GM19324 (cell line): ENCODE measurements at regions not wholly inside any gene's neighbourhood (a gene's known extent, or its start where the extent isn't known, plus 50 kb on each side); places are given as distances from the start of the nearest gene placed in this dataset.

ENCODE experiments used
- ATAC-seq: cut with Tn5 transposase; IDR thresholded peaks from one replicate; pipeline ENCODE4 v1.9.1; 2021; ENCODE audit warnings: mild to moderate bottlenecking, moderate library complexity; ENCODE audit not compliant: unreplicated experiment, low FRiP score

DNA sequence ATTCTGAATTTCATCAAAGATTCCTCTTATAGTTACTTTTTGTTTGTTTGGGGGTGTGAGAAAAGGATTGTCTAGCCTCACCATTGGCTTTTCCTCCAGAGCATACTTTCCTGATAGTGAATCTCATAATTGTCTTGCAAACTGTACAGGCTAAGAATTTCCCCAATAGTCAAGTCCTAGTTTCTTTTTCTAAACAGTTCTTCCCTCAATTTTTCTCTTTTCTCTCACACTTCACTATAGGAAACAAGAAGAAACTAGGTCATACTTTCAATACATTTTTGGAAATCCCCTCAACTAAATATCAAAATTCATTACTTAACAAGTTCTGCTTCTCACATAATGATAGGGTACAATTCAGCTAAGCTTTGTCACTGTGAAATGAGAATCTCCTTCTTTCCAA, 241.9 kb downstream of the IL20RB start:
- ATAC-seq = no peak

DNA sequence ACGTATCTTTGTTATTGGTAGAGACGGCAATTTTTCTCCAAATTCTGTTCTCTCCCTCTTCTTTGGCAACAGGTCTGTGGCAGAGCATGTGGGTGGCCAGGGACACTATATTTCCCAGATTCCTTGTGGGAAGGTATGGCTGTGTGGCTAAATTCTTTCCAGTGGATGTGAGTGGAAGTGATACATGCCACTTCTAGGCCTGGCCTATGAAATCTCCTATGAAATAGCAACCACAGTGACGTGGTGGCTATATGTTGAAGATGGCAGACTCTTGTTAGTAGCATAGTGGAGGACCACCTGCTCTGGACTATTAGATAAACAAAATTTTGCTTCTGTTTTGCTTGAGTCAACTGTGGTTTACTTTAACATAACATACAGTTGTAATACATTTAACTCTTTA, 243.3 kb downstream of the IL20RB start:
- no peak for ATAC-seq

DNA sequence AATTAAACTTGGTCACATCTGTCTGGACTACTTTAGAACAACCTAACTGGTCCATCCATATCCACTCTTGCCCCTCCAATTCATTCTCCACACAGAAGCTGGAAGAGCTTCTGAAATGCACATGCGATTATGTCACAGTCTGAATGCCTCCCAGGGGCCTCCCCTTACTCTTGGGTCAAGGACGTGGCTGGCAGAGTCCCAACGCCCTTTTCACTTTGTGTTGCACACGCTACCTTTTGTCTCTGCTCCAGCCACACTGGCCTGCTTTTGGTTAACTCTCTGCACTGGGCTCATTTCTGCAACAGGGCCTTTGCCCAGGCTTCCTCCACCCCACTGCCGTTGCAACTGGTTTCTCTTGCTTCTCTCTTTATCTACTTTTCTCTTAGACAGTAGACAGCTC, 245.2 kb downstream of the IL20RB start:
- no peak for ATAC-seq

DNA sequence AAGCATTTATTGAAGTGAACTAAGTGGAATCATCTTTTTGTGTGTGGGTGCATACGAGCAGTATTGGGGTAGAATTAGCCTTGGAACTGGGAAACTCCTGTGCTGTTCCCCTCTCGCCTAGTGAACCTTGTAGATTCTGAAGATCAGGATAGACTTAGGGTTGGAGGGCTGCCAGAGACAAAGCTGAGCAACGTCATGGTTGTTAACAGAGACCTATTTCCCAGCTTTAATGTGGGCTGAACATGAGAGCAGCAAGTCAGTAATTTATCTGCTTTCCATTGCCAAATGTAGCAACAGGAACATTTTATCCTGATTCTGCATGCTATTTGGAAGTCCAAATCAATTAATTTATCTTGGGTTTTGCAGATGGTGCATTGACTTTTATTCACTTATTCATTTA, 246.6 kb downstream of the IL20RB start:
- no peak for ATAC-seq

DNA sequence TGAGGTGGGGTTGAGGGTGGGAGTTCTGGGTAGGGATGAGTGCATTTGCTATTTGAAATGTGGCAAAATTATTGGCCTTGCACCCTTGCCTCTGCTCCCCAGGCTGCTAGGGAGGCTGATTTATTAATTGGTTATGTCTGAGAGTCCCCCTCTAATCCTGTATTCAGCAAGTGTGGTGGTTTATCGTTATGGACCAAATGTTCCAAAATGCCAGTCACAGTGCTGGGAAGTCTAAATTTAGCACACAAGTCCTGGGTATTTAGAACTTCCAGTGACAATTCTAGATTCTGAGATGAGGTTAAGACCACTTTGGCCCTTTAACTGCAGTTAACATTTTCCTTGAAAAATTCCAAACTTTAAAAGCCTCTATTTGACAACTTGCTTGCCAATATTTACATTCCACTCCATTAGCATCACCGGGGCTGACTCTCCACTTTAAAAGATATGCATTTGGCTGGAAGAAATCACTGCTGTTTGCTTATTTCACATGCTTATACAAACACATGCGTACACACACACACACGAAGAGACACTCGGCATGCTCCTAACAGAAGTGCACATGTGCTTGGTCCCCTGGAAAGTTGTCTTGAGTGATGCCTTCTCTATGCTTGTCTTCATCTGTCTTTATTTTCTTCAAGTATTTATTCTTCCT, 247.7 kb downstream of the IL20RB start:
- no peak for ATAC-seq

DNA sequence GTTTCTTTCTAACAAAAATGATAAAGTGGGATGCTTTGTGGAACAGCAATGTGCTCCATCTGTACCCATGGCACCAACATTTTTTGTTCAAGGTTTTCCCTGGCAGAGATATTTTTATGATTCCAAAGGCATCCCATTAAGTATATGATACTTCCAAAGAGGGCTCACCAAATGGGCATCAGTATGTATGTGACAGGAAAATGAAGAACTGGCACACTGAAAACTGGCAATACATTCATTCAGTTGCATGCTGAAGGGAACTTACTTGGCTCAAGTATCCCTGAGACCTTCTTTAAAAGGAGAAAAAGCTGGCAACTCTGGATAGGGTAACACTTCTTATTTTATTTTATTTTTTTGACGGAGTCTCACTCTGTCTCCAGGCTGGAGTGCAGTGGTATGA, 249.8 kb downstream of the IL20RB start:
- ATAC-seq = no peak

DNA sequence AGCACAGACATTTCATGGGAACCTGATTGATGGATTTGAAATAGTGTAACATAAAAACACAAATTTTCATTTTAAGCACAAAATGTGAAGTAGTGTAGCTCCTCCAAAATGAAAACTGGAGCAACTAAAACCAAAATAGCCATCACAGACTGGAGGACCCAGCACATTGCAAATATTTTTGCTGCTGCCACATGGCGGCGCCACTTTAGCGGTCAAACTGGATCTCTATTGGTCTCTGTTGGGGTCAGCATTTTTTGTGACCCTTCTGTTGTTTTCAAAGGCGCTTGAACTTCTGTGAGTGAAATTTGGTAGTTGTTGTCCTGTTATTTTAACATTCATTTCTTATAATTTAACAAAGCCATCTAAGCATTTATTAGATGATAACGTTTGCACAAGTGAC, 259.9 kb downstream of the IL20RB start:
- no peak for ATAC-seq

DNA sequence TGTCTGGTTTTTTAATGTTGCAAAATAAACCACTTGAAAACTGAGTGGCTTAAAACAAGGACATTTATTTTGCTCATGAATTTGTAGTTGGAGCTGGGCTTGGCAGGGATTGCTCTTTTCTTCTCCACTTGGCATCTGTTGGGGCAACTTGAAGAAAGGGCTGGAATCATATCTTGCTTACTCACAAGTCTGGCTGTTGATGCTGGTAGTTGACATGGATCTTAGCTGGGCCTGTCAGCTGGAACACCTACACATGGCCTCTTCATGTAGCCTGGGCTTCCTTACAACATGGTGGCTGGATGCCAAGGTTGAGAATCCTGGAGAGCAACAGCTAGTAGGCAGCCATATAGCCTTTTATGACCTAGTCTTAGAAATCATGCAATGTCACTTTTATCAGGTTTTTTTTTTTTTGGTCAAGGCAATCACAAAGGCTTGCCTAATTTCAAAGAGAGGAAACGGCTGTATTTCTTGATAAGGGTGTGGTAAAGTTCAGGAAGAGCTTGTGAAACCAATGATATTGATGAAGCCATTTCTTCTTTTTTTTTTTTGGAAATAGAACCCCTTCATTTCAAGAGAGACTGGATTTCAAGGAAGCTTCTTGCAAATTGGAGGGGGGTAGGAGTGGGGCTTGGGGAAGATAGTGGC, 262.1 kb downstream of the IL20RB start:
- no peak for ATAC-seq

DNA sequence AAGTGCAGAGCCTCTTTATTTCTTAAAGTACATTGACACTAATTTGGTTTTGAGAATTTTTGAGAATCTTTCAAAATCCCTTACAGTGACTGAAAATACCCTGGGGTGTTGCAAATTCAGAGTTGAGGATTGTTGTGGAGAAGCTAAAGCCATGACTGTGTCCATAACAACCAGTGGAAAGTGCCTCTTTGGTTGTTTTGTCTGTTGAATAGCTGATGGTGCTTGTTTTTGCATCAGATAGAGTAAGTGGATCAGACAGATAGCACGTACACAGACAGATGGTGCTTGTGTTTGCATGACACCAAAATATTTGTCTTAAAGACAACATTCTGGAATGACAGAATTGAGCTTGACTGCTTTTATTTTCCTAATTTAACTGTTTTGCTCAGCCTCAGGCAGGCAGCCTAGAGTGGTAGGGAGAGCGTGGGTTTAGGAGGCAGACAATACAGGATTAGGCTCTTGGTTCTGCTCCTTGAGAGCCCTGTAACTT, 265.0 kb downstream of the IL20RB start:
- no peak for ATAC-seq

DNA sequence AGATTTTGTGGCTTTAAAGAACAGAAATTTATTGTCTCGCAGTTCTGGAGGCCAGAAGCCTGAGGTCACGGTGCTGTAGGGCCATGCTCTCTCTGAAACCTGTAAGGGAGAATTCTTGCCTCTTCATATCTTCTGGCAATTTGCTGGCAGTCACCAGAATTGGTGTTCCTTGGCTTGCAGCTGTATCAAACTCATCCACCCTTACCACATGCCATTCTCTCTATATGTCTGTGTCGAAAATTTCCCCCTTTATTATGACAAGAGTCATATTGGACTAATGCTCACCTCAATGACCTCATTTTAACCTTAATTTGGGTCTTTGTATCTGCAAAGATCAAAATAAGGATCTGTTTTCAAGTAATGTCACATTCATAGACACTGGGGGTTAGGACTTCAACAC, 266.7 kb downstream of the IL20RB start:
- ATAC-seq = no peak

DNA sequence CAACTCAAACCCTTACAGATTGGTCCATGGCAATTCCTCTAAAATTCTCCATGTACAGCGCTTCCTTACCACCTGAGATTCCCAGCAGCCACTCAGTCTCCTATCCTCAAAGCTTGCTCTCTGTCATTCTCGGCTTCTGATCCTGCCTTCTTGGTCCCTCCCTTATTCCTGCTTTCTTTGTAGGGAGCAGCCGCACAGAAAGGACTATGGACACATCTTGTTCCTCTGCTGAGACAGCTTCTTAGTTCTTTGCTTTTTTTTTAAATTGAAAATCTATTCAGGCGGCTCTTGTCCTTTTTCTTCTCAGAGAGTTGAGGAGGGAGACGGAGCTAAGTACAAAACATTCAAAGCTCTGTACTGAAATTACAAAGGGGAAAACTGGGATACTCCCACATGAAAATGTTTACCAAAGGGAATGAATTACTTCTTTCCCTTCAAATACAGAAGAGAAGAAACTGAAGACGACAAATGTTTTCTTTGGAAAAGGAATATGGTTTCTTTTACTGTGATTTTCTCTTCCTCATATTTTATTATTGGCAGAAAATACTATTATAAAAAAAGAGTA, 285.1 kb downstream of the IL20RB start:
- no peak for ATAC-seq

DNA sequence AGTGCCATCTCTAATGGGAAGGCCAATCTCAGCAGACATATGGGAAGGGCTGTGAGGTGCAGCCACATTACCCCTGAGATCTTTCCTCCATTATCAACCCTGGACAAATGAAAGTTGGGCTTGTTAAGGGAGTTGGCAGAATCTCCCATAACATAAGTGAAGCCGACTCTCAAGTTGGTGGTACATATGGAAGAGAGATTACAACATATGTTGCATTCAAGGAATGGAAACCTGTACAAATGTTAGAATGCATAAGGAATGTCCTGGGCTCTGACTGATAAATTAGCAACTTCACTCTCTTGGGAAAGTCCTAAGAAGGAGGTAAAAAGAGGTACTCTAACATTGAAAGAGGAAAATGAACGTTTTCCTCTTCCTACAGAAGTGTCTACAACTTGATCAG, 288.7 kb downstream of the IL20RB start:
- no peak for ATAC-seq

DNA sequence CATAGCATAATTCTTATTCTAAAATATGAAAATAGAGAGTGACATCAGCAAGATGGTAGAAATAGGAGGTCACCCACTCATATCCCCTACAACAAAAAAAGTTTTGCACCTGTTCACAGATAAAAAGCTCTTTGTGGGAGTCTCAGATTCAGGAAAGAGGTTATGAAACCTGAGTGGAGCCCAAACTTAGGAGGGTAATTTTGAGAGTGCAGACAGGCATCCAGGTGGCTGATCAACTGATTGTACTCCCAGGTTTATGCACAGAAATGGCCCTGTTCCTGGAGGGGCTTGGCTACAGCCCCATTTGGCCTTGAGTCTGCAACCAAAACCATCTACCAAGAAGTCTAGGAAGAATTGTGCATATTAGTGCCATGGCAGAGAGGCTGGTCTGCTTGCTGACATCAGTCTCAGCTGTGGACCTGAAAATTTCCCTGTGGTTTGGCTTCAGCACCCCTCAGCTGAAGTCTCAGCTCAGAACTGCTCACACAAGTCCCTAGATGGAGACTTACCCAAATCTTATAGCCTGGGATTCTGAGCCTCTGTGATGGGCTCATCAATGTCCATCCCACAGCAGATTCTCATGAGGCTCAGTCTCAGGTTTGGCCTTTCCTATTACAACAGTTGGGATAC, 291.6 kb downstream of the IL20RB start:
- ATAC-seq = no peak

DNA sequence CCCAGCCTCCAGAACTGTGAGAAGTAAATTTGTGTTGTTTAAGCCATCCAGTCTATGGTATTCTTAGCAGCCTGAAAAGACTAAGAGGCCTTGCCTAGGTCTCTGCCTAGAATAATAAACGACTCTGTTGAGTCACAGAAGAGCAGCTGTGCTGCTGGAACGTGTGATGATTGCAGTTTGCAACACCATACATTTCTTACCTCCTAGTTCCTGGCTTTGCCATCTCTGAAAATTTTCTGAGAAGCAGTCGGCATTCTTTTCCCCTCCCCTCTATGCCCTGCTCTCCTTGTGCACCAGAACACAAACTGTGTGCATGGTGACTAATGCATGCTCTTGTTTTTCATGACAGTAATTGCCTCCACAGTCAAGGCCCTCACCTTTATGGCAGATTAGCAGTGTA, 301.3 kb downstream of the IL20RB start:
- no peak for ATAC-seq

DNA sequence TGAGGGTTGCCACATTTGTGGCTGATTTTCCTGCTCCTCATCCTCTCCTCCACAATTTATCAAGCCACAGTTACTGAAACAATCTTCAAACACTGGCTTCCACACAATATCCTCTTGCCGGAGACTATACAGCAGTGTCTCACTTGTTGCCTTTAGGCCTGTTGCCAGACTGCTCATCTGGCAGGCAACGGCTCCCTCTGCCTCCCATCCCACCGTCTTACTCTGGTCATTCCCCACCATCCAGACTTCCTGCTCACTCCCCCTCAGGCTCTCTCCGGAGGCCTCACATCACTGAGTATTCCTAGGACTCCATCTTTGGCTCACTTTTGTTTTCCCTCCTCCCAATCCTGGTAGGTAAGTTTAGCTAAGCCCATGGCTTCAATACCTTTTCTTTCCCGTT, 301.9 kb downstream of the IL20RB start:
- ATAC-seq = no peak

DNA sequence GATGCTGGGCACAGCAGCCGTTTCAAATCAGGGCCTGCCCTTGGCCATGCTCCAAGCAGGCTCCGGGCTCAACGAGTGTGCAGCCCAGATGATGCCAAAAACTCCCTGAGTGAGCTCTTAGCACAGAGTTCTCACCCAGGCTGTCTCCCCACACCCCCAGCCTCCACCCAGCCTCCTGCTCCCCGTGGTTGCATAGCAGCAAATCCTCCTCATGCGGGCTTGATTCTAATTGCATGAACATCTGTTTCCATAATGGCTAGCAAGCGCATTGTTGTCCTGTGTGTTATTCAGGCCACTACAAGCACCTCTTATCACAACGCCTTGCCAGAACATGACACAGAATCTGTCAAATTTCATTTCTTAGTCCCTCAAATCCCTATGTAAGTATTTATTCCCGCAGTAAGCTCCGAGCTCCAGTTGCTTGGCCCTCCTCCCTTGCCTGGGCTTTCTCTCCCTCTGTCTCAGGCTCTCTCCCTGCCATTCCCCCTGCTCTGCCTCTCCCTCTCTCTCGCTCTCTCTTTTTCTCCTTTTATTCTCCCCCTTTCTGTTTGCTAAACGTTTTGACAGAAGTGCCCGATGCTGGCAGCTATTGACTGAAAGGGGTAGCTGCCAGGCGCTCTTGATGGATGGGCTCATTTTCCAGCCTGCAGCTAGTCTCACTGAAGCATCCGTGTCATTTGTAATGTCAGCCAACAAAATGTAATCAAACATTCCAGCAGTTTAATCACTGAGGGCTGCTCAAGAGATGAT, 306.5 kb downstream of the IL20RB start:
- no peak for ATAC-seq

DNA sequence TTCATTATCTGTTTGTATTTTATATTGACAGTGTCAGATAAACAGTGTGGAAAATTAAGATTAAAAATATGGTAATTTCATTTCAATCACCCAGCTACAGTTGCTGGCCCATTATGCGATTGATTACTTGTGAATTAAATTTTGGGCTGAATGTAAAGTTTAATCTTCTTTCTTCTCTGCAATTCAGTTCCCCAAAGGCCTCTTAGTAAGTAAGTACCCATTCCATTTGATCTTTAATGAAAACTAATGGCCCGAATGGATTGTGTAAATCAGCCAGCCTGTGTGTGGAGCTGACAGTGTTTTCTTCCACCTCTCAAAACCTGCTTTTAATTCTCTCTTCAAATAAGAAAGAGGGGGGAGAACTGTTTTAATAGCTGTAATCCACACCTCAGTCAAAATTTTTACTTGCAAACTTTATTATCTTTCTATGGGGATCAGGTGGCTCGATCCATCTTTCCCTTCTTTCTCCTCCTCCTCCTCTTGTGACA, 307.1 kb downstream of the IL20RB start:
- no peak for ATAC-seq

DNA sequence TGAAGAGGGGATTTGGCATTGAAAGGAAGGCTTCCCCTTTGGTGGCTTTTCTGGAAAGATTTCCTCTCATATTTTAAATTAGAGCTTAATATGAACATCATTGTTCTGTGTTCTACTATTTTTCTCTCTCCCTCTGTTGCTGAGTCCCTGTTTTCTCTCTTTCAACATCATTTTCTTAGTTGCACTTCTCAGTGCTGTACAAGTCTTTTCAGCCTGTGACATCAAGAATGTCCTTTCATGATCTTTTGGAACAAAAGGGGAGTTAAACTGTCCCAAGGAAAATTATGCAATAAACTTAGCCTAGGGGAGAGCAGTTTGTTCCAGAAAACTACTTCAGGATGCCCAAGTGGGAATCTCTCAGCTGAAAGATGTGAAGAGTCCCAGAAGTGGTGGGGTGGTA, 325.1 kb downstream of the IL20RB start:
- no peak for ATAC-seq

DNA sequence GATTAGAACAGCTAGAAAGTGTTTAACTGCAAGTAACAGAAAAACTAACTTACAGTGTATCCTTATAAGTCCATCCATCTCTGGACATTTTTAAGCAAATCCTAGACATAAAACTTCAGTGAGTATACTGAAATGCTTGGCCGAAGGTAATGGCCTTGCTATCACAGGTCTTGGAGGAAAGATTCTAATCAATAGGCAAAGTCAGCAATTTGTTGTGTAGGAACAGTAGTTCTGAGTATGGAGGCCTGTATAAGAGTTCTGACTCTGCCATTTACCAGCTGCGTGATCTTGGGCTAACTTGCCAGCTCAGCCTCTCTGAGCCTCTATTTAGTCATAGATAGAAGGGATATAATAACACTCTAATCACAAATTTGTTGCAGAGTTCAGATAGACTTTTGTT, 328.1 kb downstream of the IL20RB start:
- ATAC-seq = no peak

DNA sequence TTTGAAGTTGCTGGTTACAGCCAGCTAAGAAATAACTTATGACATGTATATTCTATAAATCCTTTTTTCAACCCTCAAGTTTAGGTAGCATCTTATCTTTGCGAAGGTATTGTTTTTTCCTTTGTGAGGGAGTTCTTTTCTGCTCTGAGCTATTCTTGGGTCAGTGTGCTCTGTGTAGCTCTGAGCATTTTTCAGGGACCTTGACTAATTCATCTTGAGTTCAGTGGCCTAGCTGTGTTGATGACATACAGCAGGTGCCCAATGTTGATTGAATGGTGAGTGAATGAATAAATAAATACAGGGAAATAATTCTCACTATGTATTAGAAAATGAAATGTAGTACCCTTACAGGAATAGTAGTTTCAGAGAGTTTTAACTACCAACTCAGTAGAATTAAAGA, 335.3 kb downstream of the IL20RB start:
- ATAC-seq = no peak

DNA sequence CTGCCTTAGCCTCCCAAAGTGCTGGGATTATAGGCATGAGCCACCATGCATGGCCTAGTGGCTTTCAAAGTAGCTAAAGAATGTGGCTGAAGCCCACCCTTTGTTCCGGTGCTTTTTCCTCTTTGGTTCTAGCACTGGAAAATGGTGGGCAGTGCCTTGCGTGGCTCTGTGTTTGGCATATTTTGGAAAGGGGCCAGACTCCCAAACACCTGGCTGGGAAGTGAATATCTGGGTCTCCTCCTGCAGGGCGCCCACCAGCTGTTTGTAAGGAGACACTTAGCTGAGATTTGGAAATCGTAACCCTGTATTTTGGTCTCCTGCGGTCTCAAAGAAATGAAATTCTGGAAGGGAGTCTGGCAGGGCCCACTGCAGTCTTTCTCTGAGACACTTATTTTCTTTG, 336.4 kb downstream of the IL20RB start:
- ATAC-seq = no peak
